ENCODE measurements at regions not wholly inside any gene's neighbourhood (a gene's known extent, or its start where the extent isn't known, plus 50 kb on each side); places are given as distances from the start of the nearest gene placed in this dataset.

DNA sequence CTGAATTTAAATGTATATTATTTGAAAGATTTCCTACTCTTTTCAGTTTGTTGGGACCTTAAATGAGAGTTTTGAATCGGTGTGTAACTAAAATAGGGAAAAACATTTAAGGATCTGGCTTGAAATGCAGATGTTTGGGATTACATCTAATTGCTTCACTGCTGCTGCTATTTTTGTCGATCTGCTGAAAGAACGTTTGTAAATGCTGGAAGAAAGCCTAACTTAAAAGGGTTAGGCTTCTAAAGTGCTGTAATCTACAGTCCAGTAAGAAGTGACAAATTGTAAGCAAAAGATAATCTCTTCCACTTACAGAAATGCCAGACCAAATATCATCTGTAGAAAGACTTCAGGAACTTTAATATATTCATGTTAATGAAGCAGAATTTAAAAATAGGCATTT is 691.6 kb downstream of the ZNF385D start:
- no peak for TF ChIP-seq POLR2A (IDR thresholded peaks at IDR 0.05)
- TF ChIP-seq, protein P1, sequence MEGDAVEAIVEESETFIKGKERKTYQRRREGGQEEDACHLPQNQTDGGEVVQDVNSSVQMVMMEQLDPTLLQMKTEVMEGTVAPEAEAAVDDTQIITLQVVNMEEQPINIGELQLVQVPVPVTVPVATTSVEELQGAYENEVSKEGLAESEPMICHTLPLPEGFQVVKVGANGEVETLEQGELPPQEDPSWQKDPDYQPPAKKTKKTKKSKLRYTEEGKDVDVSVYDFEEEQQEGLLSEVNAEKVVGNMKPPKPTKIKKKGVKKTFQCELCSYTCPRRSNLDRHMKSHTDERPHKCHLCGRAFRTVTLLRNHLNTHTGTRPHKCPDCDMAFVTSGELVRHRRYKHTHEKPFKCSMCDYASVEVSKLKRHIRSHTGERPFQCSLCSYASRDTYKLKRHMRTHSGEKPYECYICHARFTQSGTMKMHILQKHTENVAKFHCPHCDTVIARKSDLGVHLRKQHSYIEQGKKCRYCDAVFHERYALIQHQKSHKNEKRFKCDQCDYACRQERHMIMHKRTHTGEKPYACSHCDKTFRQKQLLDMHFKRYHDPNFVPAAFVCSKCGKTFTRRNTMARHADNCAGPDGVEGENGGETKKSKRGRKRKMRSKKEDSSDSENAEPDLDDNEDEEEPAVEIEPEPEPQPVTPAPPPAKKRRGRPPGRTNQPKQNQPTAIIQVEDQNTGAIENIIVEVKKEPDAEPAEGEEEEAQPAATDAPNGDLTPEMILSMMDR (IDR thresholded peaks at IDR 0.05), result no peak
